Stomach (tissue), 4 donors: ENCODE measurements at regions not wholly inside any gene's neighbourhood (a gene's known extent, or its start where the extent isn't known, plus 50 kb on each side); places are given as distances from the start of the nearest gene placed in this dataset.

ENCODE experiments used
- CTCF ChIP-seq, 7 experiments: fragments of 450-650 bp in 4 of 7; fragments of 200-600 bp in 3 of 7; sonication (generic) in 3 of 7; IDR thresholded peaks; one replicate each; pipeline ENCODE4 v1.5.1; 2016 to 2019; ENCODE audit warnings: antibody characterized with exemption in 7 of 7, control low read depth in 2 of 7, mild to moderate bottlenecking in 1 of 7
- EP300 ChIP-seq: sonication (generic); formaldehyde crosslinking; IDR thresholded peaks from one replicate; pipeline ENCODE4 v1.6.1; 2017; ENCODE audit warnings: antibody characterized with exemption
- POLR2A ChIP-seq, 4 donors: fragments of 450-650 bp; IDR thresholded peaks; one replicate each; pipeline ENCODE4 v1.6.1; 2016; ENCODE audit warnings: antibody characterized with exemption in 4 of 4, control low read depth in 2 of 4, mild to moderate bottlenecking in 1 of 4, moderate library complexity in 1 of 4
- POLR2AphosphoS5 ChIP-seq, 3 donors: sonication (generic); formaldehyde crosslinking; IDR thresholded peaks; one replicate each; pipeline ENCODE4 v1.6.1; 2016; ENCODE audit warnings: antibody characterized with exemption in 3 of 3

GRCh38 chr14:42228611-42229010, 621.9 kb downstream of the LRFN5 start:
- no peak for TF ChIP-seq POLR2AphosphoS5 (IDR thresholded peaks at IDR 0.05)
- no peak for TF ChIP-seq CTCF (IDR thresholded peaks at IDR 0.05)
- TF ChIP-seq POLR2A (IDR thresholded peaks at IDR 0.05), result no peak
- no peak for TF ChIP-seq EP300
